Bronchial epithelial cell (primary cell): ENCODE measurements at regions not wholly inside any gene's neighbourhood (a gene's known extent, or its start where the extent isn't known, plus 50 kb on each side); places are given as distances from the start of the nearest gene placed in this dataset.

Experiments
- DNase-seq: peaks from one replicate; pipeline ENCODE4 v3.0.0-alpha.2; 2010; ENCODE audit warnings: low read depth
- FAIRE-seq: peaks from 2 replicates; lab custom pipeline; 2011; peaks lifted over from hg19 to GRCh38; lab: Jason Lieb, UNC
- H3K27me3 ChIP-seq: 2 replicates; pipeline ENCODE4 v1.5.1; 2011; ENCODE audit warnings: low read length; ENCODE audit not compliant: control insufficient read depth, insufficient read depth
- H3K36me3 ChIP-seq: 2 replicates; pipeline ENCODE4 v1.5.1; 2011; ENCODE audit warnings: low read length; ENCODE audit not compliant: control insufficient read depth, insufficient read depth
- H3K4me3 ChIP-seq: 2 replicates; pipeline ENCODE4 v1.5.1; 2011; ENCODE audit warnings: mild to moderate bottlenecking, low read depth, low read length, control low read depth
- TF ChIP-seq, protein P1 (sequence below): IDR thresholded peaks from 2 replicates; pipeline ENCODE4 v1.5.1; 2011; ENCODE audit warnings: mild to moderate bottlenecking, moderate library complexity, low read length, control low read depth, inconsistent platforms; ENCODE audit not compliant: insufficient read depth, severe bottlenecking

DNA sequence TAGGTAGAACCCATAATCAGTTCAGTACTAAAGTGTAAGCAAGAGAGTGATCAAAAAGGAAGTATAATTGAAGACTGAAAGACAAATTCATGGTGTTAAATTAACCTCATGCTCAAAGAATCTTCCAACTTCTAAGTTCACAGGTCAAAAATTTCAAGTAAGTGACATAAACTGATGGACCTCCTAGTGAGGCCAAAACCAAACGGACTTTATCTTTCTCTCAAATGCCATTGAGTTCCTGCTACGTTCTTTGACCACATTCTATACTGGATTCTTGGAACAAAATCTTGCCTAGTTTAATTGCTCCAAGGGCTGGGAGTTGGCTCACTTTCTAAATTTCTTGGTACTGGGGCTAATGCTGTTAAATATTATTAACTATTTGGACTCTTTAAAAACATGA is 794.9 kb downstream of the TLE4 start:
- Histone ChIP-seq H3K36me3 (no peaks in the 10 kb centered on the region), H3K27me3 (no peaks in the 10 kb centered on the region), H3K4me3 (no peak overlapping the region)
- FAIRE-seq (no peak), DNase-seq (no peak)
- TF ChIP-seq, protein P1, sequence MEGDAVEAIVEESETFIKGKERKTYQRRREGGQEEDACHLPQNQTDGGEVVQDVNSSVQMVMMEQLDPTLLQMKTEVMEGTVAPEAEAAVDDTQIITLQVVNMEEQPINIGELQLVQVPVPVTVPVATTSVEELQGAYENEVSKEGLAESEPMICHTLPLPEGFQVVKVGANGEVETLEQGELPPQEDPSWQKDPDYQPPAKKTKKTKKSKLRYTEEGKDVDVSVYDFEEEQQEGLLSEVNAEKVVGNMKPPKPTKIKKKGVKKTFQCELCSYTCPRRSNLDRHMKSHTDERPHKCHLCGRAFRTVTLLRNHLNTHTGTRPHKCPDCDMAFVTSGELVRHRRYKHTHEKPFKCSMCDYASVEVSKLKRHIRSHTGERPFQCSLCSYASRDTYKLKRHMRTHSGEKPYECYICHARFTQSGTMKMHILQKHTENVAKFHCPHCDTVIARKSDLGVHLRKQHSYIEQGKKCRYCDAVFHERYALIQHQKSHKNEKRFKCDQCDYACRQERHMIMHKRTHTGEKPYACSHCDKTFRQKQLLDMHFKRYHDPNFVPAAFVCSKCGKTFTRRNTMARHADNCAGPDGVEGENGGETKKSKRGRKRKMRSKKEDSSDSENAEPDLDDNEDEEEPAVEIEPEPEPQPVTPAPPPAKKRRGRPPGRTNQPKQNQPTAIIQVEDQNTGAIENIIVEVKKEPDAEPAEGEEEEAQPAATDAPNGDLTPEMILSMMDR = no peak

DNA sequence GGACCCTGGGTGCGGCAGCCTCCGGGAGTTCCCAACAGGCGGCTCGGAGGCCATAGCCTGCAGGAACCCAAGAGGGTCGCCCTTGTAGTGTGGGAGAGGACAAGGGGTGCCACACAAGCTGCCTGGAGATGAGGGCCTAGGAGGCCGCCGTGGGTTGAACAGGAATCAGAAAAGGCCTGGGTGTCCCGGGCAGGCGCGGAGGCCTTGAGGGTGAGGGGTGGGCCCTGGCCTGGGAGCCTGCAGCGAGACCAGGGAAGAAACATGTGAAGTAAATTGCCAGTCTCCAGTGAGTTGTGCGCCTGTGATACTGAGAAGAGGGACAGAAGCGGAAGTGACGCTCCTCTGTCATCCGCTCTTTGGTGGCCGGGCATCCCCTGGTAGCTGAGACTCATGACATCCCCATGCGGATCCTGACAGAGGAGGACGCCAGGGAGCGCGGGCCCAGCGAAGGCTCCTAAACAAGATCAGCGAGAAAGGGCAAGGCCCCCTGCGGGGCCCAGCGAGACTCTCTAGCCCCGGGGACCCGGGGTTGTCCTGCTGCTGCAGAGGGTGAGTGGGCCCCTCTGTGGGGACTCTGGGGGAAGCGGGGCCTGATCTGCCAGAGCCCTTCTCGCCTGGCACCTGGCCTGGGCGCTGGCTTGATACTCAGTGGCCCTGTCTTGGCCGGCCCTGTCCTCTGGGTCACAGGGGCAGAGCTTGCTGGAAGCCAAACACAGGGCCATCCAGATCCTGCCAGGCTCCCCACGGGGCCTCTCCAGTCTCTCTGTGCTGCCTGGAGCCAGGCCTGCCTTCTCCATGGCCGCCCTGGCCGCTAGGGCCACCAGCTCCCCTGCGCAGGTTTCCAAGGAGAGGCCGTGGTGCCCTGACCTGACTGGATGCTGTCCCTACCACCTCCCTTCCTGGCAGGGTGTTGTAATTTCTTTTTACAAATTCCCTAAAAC is 788.4 kb downstream of the TLE4 start:
- TF ChIP-seq, protein P1 = no peak
- no peak for FAIRE-seq
- H3K4me3 ChIP-seq = no peak overlapping the region
- no peak for DNase-seq
- H3K27me3 ChIP-seq = no peaks in the 10 kb centered on the region
- H3K36me3 ChIP-seq = no peaks in the 10 kb centered on the region

DNA sequence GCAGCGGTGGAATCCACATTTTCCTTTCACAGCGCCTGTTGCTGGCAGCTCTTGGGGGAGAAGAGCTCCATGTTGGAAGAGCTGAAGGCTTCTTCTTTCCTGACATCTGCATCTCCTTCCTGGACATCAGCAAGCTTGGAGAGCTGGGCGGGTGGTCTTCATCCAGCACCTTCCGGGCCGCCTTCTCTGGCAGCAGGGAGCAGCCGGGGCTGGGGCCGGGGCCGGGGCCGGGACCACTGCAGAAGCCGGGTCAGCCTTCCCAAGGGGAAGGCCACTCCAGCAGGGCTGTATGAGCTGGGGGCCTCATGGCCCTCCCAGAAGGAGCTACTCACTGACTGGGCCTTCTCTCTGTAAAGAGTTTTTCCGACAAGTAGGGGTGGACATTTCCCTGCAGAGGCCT is 787.5 kb downstream of the TLE4 start:
- TF ChIP-seq, protein P1 = no peak
- DNase-seq (no peak), FAIRE-seq (no peak)
- Histone ChIP-seq H3K36me3 (no peaks in the 10 kb centered on the region), H3K4me3 (no peak overlapping the region), H3K27me3 (no peaks in the 10 kb centered on the region)

DNA sequence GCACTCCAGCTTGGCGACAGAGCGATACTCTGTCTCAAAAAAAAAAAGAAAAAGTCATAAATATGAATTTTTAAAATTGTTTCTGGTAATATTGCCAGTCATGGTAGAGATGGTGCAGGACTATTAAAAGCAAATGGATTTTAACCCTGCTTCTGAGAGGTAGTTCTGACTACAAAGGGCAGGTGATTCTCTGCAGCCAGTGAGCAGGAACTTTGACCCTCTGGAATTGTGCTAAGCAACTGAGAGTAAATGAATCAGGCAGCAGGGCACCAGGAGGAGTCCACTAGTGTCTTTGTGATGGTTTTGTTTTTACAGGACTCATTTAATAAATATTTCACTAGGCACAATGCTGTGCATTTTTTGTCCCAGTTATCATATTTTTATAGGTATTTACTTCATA is 781.2 kb downstream of the TLE4 start:
- no peaks in the 10 kb centered on the region for H3K36me3 ChIP-seq
- FAIRE-seq (no peak), DNase-seq (no peak)
- no peaks in the 10 kb centered on the region for H3K27me3 ChIP-seq
- TF ChIP-seq, protein P1 = no peak
- no peak overlapping the region for H3K4me3 ChIP-seq

DNA sequence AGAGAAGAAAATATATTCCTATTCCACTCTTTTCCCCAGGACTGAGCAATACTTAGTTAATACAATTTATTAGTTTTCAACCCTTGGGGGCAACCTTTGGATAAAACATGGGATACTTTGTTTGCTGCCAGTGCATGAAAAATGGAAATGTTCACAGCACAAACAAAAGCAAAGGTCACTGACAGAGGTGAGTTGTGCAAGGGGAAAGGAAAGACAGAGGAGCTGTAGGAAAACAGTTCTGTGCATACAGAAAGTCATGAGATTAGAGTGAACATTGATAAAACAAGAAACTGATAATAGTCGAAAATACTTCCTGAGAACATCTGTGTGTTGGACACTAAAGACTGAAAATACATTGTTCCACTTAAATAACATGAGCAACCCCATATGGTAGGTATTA is 779.8 kb downstream of the TLE4 start:
- no peak for FAIRE-seq

More for the DNA sequence above, 779.8 kb downstream of the TLE4 start:
- H3K27me3 ChIP-seq = no peaks in the 10 kb centered on the region
- no peak for DNase-seq
- no peak overlapping the region for H3K4me3 ChIP-seq
- TF ChIP-seq, protein P1 = no peak
- no peaks in the 10 kb centered on the region for H3K36me3 ChIP-seq
